ENCODE measurements at regions not wholly inside any gene's neighbourhood (a gene's known extent, or its start where the extent isn't known, plus 50 kb on each side); places are given as distances from the start of the nearest gene placed in this dataset.

DNA sequence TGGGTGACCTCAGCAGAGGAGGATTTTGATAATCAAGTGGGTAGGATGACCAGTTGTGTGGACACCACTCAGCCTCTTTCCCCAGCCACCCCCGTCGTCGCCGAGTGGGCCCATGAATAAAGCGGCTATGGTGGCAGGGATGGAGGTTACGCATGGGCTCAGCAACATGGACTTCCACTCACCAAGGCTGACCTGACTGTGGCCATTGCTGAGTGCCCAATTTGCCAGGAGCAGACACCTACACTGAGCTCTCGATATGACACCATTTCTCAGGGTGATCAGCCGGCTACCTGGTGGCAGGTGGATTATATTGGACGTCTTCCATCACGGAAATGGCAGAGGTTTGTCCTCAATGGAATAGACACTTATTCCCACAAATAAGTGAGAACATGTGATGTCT is 361.3 kb downstream of the KLHL4 start (continued):
- TF ChIP-seq, protein P1, sequence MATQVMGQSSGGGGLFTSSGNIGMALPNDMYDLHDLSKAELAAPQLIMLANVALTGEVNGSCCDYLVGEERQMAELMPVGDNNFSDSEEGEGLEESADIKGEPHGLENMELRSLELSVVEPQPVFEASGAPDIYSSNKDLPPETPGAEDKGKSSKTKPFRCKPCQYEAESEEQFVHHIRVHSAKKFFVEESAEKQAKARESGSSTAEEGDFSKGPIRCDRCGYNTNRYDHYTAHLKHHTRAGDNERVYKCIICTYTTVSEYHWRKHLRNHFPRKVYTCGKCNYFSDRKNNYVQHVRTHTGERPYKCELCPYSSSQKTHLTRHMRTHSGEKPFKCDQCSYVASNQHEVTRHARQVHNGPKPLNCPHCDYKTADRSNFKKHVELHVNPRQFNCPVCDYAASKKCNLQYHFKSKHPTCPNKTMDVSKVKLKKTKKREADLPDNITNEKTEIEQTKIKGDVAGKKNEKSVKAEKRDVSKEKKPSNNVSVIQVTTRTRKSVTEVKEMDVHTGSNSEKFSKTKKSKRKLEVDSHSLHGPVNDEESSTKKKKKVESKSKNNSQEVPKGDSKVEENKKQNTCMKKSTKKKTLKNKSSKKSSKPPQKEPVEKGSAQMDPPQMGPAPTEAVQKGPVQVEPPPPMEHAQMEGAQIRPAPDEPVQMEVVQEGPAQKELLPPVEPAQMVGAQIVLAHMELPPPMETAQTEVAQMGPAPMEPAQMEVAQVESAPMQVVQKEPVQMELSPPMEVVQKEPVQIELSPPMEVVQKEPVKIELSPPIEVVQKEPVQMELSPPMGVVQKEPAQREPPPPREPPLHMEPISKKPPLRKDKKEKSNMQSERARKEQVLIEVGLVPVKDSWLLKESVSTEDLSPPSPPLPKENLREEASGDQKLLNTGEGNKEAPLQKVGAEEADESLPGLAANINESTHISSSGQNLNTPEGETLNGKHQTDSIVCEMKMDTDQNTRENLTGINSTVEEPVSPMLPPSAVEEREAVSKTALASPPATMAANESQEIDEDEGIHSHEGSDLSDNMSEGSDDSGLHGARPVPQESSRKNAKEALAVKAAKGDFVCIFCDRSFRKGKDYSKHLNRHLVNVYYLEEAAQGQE (IDR thresholded peaks at IDR 0.05; ENCODE audit: unreplicated experiment), result no peak

DNA sequence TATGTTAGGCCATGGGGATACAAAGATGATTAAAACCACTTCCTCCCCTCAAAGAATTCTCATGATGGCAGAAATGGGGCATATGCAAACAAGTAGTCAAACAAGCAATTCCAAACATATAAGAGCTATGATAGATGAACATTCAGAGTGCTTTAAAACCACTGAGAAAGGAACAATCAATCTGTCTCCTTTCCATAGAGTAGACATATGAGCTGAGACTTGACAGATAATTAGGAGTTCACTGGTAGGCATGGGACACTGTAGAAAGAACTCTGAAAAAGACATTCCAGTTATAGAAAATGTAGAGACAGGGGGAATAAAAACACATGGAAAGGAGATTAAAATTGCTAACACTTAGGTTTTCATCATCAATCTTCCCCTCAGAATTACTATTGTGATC is 372.8 kb downstream of the KLHL4 start:
- Histone ChIP-seq H2AFZ (no peak overlapping the region), H3K27ac (ENCODE audit: low read depth) (no peak overlapping the region), H3K4me1 (ENCODE audit: insufficient read depth) (no peaks in the 10 kb centered on the region), H3K4me3 (no peak overlapping the region), H3F3A (replicated peaks; ENCODE audit: low read depth) (no peaks in the 10 kb centered on the region), H3K4me2 (no peak overlapping the region), H4K20me1 (replicated peaks; ENCODE audit: insufficient read depth) (no peaks in the 10 kb centered on the region), H3K36me3 (ENCODE audit: insufficient read depth) (no peaks in the 10 kb centered on the region), H3K9me2 (ENCODE audit: insufficient read depth) (no peaks in the 10 kb centered on the region), H3K79me2 (replicated peaks; ENCODE audit: insufficient read depth) (no peaks in the 10 kb centered on the region), H3K27me3 (ENCODE audit: insufficient read depth) (no peaks in the 10 kb centered on the region)
- H3K4me1 Mint-ChIP-seq, result peaks cover 3% of the 10 kb centered on the region; the same call in 1 of the 3 replicates
- no peaks in the 10 kb centered on the region for H3K27me3 Mint-ChIP-seq (ENCODE audit: insufficient read depth, low read depth, poor library complexity)
- H3K4me3 Mint-ChIP-seq, result no peak overlapping the region
- H3K9me3 Mint-ChIP-seq, result no peaks in the 10 kb centered on the region
- no peaks in the 10 kb centered on the region for H3K36me3 Mint-ChIP-seq (ENCODE audit: low read depth)
- no peak for TF ChIP-seq ZNF331 (CRISPR knock-in tag; IDR thresholded peaks at IDR 0.05; ENCODE audit: low read depth)
- TF ChIP-seq EZH2 (IDR thresholded peaks at IDR 0.05; ENCODE audit: low read depth, unreplicated experiment), result no peak
- no peak for TF ChIP-seq STAT1 (IDR thresholded peaks at IDR 0.05; ENCODE audit: unreplicated experiment)
- no peak for TF ChIP-seq ZNF114 (CRISPR knock-in tag; IDR thresholded peaks at IDR 0.05)
- TF ChIP-seq CREB1 (CRISPR knock-in tag; IDR thresholded peaks at IDR 0.05; ENCODE audit: low read depth), result no peak
- no peak for TF ChIP-seq EZH2phosphoT487 (IDR thresholded peaks at IDR 0.05; ENCODE audit: unreplicated experiment)
- TF ChIP-seq CTCF (conservative IDR thresholded peaks at IDR 0.05; ENCODE audit: low read depth in 2 of 2), result no peak
- TF ChIP-seq, protein P1 (IDR thresholded peaks at IDR 0.05; ENCODE audit: unreplicated experiment), result no peak
- no peak for TF ChIP-seq NANOG (IDR thresholded peaks at IDR 0.05; ENCODE audit: borderline replicate concordance)
- DNase-seq (ENCODE audit: low spot score), result no peak
- no peak for ATAC-seq
- no peak overlapping the region for H3K27ac Mint-ChIP-seq

All from GM23338 (cell line).